Fibroblast of peridontal ligament (primary cell): ENCODE measurements at regions not wholly inside any gene's neighbourhood (a gene's known extent, or its start where the extent isn't known, plus 50 kb on each side); places are given as distances from the start of the nearest gene placed in this dataset.
"Not testable (repeated sequence)": the region's sequence is repeated elsewhere in the genome, so short reads cannot be mapped to it uniquely, and the experiment has no call there.

Experiments
- DNase-seq: peaks from one replicate; pipeline ENCODE4 v3.0.0-alpha.2; 2010; ENCODE audit errors: extremely low read depth

DNA sequence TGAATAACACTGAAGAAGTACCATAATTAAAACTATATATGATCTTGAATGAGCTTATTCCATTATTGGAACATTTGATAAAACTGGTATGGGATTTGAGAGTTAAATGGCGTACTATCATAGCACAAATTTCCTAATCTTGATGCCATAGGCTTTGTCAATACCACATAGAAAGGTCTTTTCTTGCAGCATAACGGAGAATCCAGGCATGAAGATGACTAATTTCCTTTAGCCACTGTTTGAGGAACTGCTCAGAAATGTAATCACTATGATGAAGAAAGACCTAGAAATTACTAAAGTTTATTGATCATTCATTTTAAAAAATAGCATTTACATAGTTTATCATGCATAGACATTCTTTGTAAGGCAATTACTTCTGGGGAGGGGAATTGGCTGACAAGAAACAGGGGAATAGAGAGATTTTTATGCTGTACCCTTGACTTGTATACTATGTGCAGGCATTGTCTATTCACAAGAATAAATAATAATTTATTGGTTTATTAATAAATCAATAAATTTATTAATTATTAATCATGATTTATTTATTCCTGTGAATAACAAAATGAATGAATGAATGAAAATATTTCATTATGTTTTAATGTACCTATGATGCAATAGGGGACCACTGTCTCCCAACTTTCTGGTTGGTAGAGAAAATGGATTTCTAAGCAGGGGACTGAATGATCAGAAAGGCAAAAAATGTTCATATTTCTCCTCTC lies 2676.6 kb downstream of the PCDH9 start:
- DNase-seq: no peak

- peak; percentile 20 for DNase-seq
Observed at GRCh38 chr13:64551755-64552154, 2678.4 kb downstream of the PCDH9 start.

DNA sequence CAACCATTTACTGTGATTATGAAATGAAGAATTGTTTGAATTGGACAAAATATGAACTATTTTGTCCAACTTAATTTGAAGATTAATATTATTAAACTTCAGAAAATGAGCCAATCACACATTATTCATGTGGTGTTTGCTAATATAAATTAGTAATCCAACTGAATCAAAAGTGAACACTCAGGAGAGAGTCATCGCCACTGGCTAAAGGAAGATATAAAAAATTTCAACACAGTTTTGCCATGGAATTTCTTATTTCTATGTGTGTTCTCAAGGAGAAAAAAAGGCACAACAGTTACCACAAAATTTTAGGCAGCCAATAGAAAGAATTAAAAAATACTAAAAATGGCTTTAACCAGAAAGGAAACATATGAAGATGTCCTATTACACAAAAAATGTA lies 2683.8 kb downstream of the PCDH9 start:
- DNase-seq: no peak

GRCh38 chr13:64540976-64541375 lies 2689.2 kb downstream of the PCDH9 start:
- DNase-seq: no peak

DNA sequence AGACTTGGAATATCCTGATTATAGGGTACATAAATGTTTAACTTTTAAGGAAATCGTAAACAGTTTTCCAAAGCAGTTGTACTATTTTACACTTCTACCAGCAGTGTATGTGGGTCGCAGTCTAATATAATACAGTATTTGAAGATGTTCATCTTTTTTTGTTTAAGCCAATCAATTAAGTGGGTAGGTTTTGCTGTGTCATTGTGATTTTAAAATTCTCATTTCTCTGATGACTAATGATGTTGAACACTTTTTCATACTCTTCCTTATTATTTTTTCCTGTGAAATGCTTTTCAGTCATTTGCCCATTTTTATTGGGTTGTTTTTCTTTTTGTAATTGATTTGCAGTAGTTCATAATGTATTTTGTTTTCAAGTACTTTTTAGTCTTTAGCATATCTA lies 2689.7 kb downstream of the PCDH9 start:
- DNase-seq: no peak

DNA sequence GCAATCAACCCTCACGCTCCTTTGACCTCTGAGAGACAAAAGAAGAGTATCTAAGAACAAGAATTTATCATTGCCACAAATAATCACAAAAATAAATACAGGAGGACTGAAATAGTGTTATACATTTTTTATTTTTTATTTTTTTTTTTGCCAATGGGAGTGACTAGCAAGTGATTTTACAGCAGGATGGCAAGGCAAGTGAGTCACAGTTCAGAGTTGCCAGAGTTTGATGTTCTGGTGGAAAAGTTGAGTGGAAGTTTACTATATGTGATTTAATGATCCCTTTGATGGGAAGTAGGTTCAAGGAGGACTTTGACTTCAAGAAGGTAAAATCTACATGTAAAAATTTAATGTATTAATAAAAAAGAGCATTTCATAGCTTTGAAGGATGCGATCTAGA lies 2691.4 kb downstream of the PCDH9 start:
- DNase-seq: no peak

GRCh38 chr13:64534302-64534701 lies 2695.8 kb downstream of the PCDH9 start:
- no peak for DNase-seq

DNA sequence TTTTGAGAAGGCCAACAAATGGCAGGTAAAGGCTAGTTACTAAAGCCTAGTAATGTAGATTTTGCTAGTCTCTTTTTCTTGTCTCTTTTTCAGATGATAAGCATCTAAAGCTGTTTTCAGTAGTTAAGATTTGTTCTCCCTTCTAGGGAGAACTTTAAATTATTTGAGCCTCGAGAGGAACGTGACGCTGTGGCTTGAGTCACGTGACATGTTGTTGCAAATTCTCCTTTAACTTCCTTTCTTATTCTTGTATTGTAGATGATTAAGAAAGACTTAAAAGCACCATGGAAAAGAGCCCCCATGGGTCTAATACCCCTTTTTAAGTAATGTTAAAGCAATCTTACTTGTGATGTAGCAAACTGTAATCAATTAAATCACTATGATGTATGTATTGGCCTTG lies 2698.7 kb downstream of the PCDH9 start:
- DNase-seq: no peak

DNA sequence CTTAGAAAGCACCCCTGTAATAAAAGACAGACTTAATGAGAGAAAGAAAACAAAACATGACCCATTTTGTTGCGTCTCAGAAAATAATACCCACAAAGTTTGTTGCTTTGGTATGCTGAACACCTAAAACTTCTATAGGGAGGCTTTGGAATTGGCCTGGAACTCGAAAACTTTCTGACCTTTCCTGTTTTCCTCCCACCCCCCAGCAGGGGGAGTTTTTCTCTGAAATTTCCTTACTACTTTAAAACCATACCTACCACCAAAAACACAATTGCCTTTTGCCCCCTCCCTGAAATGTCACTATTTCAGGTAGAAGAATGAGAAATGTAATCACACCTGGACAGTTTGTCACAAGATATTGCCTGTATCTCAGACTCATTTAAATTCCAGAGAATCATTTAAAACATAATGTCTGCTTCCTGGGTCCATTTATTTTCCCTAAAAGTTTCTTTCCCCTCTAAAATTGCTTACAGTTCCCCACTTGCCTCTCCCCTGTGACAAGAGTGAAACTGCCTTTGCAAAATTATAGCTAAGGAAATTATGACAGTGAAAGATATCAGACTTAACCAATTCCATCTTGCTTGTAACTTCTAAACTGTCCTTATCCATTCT lies 2700.2 kb downstream of the PCDH9 start:
- DNase-seq: no peak

GRCh38 chr13:64528838-64529237 lies 2701.3 kb downstream of the PCDH9 start:
- no peak for DNase-seq

GRCh38 chr13:64527561-64527960 lies 2702.6 kb downstream of the PCDH9 start:
- DNase-seq: no peak

DNA sequence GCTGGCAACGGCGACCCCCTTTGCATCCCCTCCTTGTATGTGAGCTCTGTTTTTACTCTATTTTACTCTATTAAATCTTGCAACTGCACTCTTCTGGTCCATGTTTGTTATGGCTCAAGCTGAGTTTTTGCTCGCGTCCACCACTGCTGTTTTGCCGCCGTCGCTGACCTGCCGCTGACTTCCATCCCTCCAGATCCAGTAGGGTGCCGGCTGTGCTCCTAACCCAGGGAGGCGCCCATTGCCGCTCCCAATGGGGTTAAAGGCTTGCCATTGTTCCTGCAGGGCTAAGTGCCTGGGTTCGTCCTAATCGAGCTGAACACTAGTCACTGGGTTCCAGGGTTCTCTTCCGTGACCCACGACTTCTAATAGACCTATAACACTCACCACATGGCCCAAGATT lies 2704.4 kb downstream of the PCDH9 start:
- DNase-seq: no peak

DNA sequence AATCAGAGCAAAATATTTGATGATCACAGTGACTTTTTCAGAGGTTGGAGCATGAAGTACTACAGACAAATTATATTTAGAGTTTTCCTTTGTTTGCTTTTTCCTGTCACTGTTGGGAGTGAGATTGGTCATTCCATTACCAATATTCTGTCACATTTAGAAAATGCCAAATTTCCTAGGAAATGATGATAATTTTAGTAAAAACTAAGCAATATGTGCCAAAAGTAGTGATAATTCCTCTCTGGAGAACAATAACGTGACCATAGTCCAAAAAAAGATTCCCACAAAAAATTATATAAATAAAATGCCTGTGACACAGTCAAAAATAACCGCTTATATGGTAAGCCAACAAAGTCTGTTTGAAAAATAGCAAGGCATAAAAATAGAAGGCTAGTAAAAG lies 2719.4 kb downstream of the PCDH9 start:
- DNase-seq: no peak

DNA sequence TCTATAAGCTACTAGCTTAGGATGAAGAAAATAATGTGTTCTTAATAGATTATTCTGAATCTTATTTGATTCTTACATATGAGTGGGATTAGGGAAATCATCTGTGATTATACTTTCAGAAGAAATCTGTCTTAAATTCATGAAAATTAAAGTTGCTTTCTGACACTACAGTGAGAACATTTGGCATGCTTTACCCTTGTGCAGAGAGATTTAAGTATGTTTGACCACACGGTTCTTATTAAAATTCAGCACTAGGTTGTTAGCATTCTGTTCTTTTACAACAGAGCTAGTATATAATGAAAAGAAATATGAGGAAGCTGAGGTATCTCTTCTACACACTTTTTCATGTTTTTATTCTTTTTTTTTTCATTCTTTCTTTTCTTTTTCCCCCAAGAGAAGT lies 2723.9 kb downstream of the PCDH9 start:
- DNase-seq: no peak

GRCh38 chr13:64505336-64505910 lies 2724.7 kb downstream of the PCDH9 start:
- DNase-seq: no peak

DNA sequence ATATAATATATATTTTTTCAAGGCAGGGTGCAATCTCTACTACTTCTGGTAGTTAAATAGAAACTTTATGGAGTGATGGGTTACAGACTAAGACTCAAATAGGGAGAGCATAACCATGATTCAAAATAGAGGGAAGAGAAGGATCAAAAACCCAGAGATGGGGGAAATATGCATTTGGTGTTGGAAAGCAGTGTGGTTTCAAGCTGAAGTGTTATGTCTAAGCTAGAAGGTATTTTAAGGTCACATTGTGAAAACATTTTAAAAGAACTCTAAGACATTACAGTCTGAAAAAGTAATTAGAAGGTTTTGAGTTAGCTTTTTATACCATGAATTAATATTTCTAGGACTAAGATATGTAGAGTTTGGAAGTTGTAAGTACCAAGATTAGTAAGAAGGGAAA lies 2741.4 kb downstream of the PCDH9 start:
- DNase-seq: no peak

- no peak for DNase-seq
Observed at GRCh38 chr13:64482373-64482772, 2747.8 kb downstream of the PCDH9 start.

DNA sequence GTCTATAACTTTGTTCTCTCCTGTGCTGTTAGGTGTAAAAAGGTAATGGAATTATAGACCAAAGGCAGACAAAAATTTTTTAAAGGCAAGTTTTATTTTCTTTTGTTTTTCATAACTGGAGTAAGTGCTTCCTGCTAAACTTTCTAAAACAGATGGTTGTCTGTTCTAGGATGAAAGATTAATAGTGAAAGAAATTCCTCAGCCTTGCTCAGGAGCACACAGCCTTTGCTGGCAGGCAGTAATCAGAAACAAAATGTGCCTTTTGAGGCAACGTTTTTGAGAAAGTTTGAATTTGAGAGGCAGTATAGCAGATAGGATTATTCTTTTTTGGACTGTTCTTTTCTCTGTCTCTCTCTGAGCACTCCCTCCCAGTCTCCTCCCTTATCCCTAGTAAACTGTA lies 2749.5 kb downstream of the PCDH9 start:
- no peak for DNase-seq

GRCh38 chr13:64480211-64480610 lies 2749.9 kb downstream of the PCDH9 start:
- no peak for DNase-seq

- DNase-seq: no peak
Observed at GRCh38 chr13:64477146-64477545, 2753.0 kb downstream of the PCDH9 start.

DNA sequence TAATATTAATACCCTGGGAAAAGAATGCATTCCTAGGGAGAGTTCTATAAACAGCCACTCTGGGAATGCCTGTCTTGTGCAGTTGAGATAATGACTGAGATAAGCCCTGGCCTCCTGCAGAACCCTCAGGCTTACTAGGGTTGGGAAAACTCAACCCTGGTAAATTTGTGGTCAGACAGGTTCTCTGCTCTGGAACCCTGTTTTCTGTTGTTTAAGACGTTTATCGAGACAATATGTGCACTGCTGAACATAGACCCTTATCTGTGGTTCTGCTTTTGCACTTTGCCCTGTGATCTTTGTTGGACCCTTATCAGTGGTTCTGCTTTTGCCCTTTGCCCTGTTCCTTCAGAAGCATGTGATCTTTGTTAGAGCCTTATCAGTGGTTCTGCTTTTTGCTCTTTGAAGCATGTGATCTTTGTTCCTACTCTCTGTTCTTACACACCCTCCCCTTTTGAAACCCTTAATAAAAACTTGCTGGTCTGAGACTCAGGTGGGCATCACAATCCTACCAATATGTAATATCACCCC lies 2754.0 kb downstream of the PCDH9 start:
- DNase-seq: not testable (repeated sequence)

DNA sequence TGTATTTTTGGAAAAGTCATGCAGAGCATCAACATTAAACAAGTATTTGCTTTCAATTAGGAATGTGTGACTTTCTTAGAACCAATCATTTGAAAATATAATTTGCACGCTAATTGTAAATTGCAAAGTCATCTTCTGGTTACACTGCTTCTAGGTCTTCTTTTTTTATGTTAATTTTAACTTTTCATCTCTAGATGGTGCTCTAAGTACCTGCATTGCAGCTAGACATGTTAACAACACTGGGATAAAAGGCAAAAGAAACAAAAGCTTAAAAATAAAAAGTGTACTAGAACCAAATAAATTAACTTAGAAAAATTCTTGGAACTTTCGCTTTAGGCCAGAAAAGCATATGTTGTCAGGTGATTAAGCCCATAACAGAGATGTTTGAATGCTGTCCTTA lies 2758.2 kb downstream of the PCDH9 start:
- DNase-seq: peak; percentile 1

DNA sequence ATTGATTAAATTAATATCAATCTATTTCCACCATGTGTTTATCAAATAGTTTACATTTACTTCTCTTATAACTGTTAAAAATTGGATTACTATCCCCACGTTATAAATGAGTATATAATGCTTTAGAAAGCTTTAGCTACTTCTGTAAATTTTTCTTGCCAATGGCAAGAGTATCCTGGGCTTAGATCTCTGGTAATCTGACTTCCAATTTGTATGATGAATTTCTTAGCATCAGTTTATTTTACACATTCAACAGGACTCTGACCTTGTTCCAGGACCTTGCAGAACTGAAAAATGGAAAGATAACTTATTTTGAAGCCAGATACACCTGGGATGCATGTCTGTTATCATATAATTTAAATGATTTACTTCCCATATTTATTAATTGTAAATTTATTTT lies 2759.4 kb downstream of the PCDH9 start:
- DNase-seq: no peak
